Panc1 (cell line): ENCODE measurements at regions not wholly inside any gene's neighbourhood (a gene's known extent, or its start where the extent isn't known, plus 50 kb on each side); places are given as distances from the start of the nearest gene placed in this dataset.

Experiments
- ATAC-seq: fragments of 200-7000 bp; cut with Tn5 transposase; 2 replicates; pipeline ENCODE4 v1.9.1; 2020; ENCODE audit warnings: mild to moderate bottlenecking, moderate library complexity
- BruUV-seq: library from RNA; stranded (reverse); fragments of 400-500 nt; replicated peaks from 2 replicates; lab custom pipeline; 2021; lab: Mats Ljungman, UMichigan
- CTCF ChIA-PET: fragments of 300-600 bp; sonication (Branson Sonifier 250); formaldehyde crosslinking; loops from one replicate; lab custom pipeline; 2022; ENCODE audit warnings: antibody characterized with exemption; lab: Charles Lee
- POLR2A ChIA-PET: fragments of 300-600 bp; sonication (Branson Sonifier 250); formaldehyde crosslinking; loops from one replicate; lab custom pipeline; 2022; ENCODE audit warnings: antibody characterized with exemption; lab: Charles Lee
- DNase-seq: peaks from one replicate; pipeline ENCODE4 v3.0.0-alpha.2; 2010; ENCODE audit warnings: low read depth, low spot score
- H3K27ac ChIP-seq: 2 replicates; pipeline ENCODE4 v1.5.1; 2011; ENCODE audit warnings: mild to moderate bottlenecking, low read length, inconsistent platforms
- H3K27me3 ChIP-seq: fragments of 200-500 bp; sonication (Bioruptor generic); 2 replicates; pipeline ENCODE4 v1.6.0; 2014; ENCODE audit warnings: low read length, inconsistent platforms; ENCODE audit not compliant: control insufficient read depth, insufficient read depth
- H3K36me3 ChIP-seq: fragments of 200-500 bp; sonication (Bioruptor generic); 2 replicates; pipeline ENCODE4 v1.5.1; 2014; ENCODE audit warnings: inconsistent platforms, mild to moderate bottlenecking, low read length, moderate library complexity; ENCODE audit not compliant: control insufficient read depth, insufficient read depth
- H3K4me1 ChIP-seq: 2 replicates; pipeline ENCODE4 v1.5.1; 2011; ENCODE audit warnings: inconsistent platforms, mild to moderate bottlenecking, low read length, moderate library complexity; ENCODE audit not compliant: control insufficient read depth, insufficient read depth
- H3K4me3 ChIP-seq, 2 experiments: 2 replicates each; pipeline ENCODE4 v1.5.1; 2011 to 2012; ENCODE audit warnings: low read depth in 2 of 2, low read length in 2 of 2, mild to moderate bottlenecking in 2 of 2, inconsistent platforms in 1 of 2, moderate library complexity in 1 of 2
- H3K9me3 ChIP-seq: fragments of 200-500 bp; sonication (Bioruptor generic); 2 replicates; pipeline ENCODE4 v1.5.1; 2014; ENCODE audit warnings: low read depth, mild to moderate bottlenecking, inconsistent platforms, low read length, moderate library complexity; ENCODE audit not compliant: control insufficient read depth, insufficient read depth
- CTCF ChIP-seq: fragments of 450-650 bp; IDR thresholded peaks from 2 replicates; pipeline ENCODE4 v1.5.1; 2017; ENCODE audit warnings: mild to moderate bottlenecking
- POLR2AphosphoS5 ChIP-seq: IDR thresholded peaks from 2 replicates; pipeline ENCODE4 v1.6.1; 2012; ENCODE audit warnings: mild to moderate bottlenecking, low read depth, low read length, moderate library complexity
- REST ChIP-seq, 2 experiments: IDR thresholded peaks; 2 replicates each; pipeline ENCODE4 v1.6.1; 2011 to 2012; ENCODE audit warnings: low read depth in 2 of 2, control low read depth in 1 of 2, low read length in 1 of 2, mild to moderate bottlenecking in 1 of 2, moderate library complexity in 1 of 2; ENCODE audit not compliant: insufficient read depth in 1 of 2
- SIN3A ChIP-seq: IDR thresholded peaks from 2 replicates; pipeline ENCODE4 v1.6.1; 2012; ENCODE audit warnings: low read depth, mild to moderate bottlenecking, low read length, moderate library complexity, borderline replicate concordance; ENCODE audit not compliant: insufficient read depth
- TCF7L2 ChIP-seq: IDR thresholded peaks from 2 replicates; pipeline ENCODE4 v1.6.1; 2011; ENCODE audit warnings: mild to moderate bottlenecking, low read depth, low read length, inconsistent platforms
- in situ Hi-C: cut with HindIII; loops from 2 replicates; pipeline ENCODE4 v1.10.0; 2016; ENCODE audit warnings: low sequenced_read_pairs, low pct_unique_long_range_greater_than_20kb
- intact Hi-C: fragments of 100-400 bp; cut with micrococcal nuclease; formaldehyde crosslinking; loops from one replicate; pipeline ENCODE4 v1.10.0; 2022; ENCODE audit not compliant: unreplicated experiment

GRCh38 chr20:4445331-4445730 lies 196.2 kb upstream of the ADRA1D start:
- in situ Hi-C loops (no loop called here), intact Hi-C loops (no loop called here)
- ATAC-seq (no peak), DNase-seq (no peak)
- no TSS peak for BruUV-seq
- H3K36me3 ChIP-seq = no peaks in the 10 kb centered on the region
- peaks cover 3% of the 10 kb centered on the region; the same call in 1 of the 2 replicates for H3K9me3 ChIP-seq
- CTCF ChIA-PET = no interaction called here
- POLR2A ChIA-PET = no interaction called here
- H3K27ac ChIP-seq = no peak overlapping the region
- no peaks in the 10 kb centered on the region for H3K4me1 ChIP-seq
- H3K4me3 ChIP-seq = no peak overlapping the region
- TF ChIP-seq TCF7L2 (no peak), SIN3A (no peak), REST (IDR thresholded peaks at IDR 0.05; ENCODE audit: insufficient read depth in 1 of 2, low read depth in 2 of 2, low read length in 1 of 2) (no peak), POLR2AphosphoS5 (no peak), CTCF (no peak)
- H3K27me3 ChIP-seq = peaks cover 4% of the 10 kb centered on the region; the same call in 1 of the 2 replicates

GRCh38 chr20:4444404-4444803 lies 195.3 kb upstream of the ADRA1D start:
- Histone ChIP-seq H3K9me3 (peaks cover 3% of the 10 kb centered on the region; the same call in 1 of the 2 replicates), H3K27me3 (peaks cover 4% of the 10 kb centered on the region; the same call in 1 of the 2 replicates), H3K4me1 (no peaks in the 10 kb centered on the region), H3K36me3 (no peaks in the 10 kb centered on the region), H3K27ac (no peak overlapping the region), H3K4me3 (no peak overlapping the region)
- DNase-seq (no peak), ATAC-seq (no peak)
- BruUV-seq = no TSS peak
- TF ChIP-seq TCF7L2 (no peak), SIN3A (no peak), CTCF (no peak), POLR2AphosphoS5 (no peak), REST (IDR thresholded peaks at IDR 0.05; ENCODE audit: insufficient read depth in 1 of 2, low read depth in 2 of 2, low read length in 1 of 2) (no peak)
- ChIA-PET CTCF (no interaction called here), POLR2A (interaction anchor here (0.7 kb wide), 1 partner anchor 98 kb away, joined by 3 read pairs; no protein-coding TSS in a partner anchor)
- in situ Hi-C loops (no loop called here), intact Hi-C loops (no loop called here)
